ENCODE measurements at regions not wholly inside any gene's neighbourhood (a gene's known extent, or its start where the extent isn't known, plus 50 kb on each side); places are given as distances from the start of the nearest gene placed in this dataset.
A peak's percentile ranks its signal among the peaks of the same experiment; 100 is the strongest.
"Not testable (repeated sequence)": the region's sequence is repeated elsewhere in the genome, so short reads cannot be mapped to it uniquely, and the experiment has no call there.

GRCh38 chr9:73090214-73090613 is 61.5 kb upstream of the ANXA1 start:
- WGBS, result 61% methylated on average over 3 of the region's 3 CpGs
- no peak for DNase-seq (ENCODE audit: low spot score)
- no peak for TF ChIP-seq RXRA (IDR thresholded peaks at IDR 0.05)
- no peak for TF ChIP-seq RAD21 (IDR thresholded peaks at IDR 0.05)
- no peak for TF ChIP-seq ATF3 (IDR thresholded peaks at IDR 0.05)
- TF ChIP-seq HNF4A (conservative IDR thresholded peaks at IDR 0.05), result no peak
- no peak for TF ChIP-seq CTCF (IDR thresholded peaks at IDR 0.05; ENCODE audit: low read depth, low read length, missing input control)
- TF ChIP-seq MAX (IDR thresholded peaks at IDR 0.05), result no peak
- no peak for TF ChIP-seq JUND (IDR thresholded peaks at IDR 0.05)
- no peak for TF ChIP-seq NR2F2 (IDR thresholded peaks at IDR 0.05)
- TF ChIP-seq HNF4G (IDR thresholded peaks at IDR 0.05), result no peak
- H3K27ac ChIP-seq (ENCODE audit: low read depth in 1 of 2, low read length in 2 of 2), result no peak overlapping the region
- no peaks in the 10 kb centered on the region for H3K27me3 ChIP-seq (ENCODE audit: control insufficient read depth in 4 of 4, insufficient read depth in 4 of 4, low read length in 3 of 4)
- H3K9ac ChIP-seq (ENCODE audit: low read depth in 1 of 2, low read length in 2 of 2), result no peak overlapping the region
- peaks cover 0 to 9% (median 3%) of the 10 kb centered on the region in 4 donors for H3K4me1 ChIP-seq (ENCODE audit: control insufficient read depth in 4 of 4, insufficient read depth in 4 of 4, low read length in 3 of 4)
- no peaks in the 10 kb centered on the region for H3K36me3 ChIP-seq (ENCODE audit: control insufficient read depth in 4 of 4, insufficient read depth in 3 of 4, low read depth in 1 of 4, low read length in 3 of 4)
- no peaks in the 10 kb centered on the region for H3K9me3 ChIP-seq (ENCODE audit: control insufficient read depth in 4 of 4, low read length in 3 of 4)
- H3K4me3 ChIP-seq (ENCODE audit: low read depth in 1 of 3, low read length in 3 of 3), result no peak overlapping the region

- Histone ChIP-seq H3K9ac (ENCODE audit: low read depth in 1 of 2, low read length in 2 of 2) (no peak overlapping the region), H3K9me3 (ENCODE audit: control insufficient read depth in 4 of 4, low read length in 3 of 4) (no peaks in the 10 kb centered on the region), H3K27me3 (ENCODE audit: control insufficient read depth in 4 of 4, insufficient read depth in 4 of 4, low read length in 3 of 4) (no peaks in the 10 kb centered on the region), H3K36me3 (ENCODE audit: control insufficient read depth in 4 of 4, insufficient read depth in 3 of 4, low read depth in 1 of 4, low read length in 3 of 4) (no peaks in the 10 kb centered on the region), H3K4me3 (ENCODE audit: low read depth in 1 of 3, low read length in 3 of 3) (no peak overlapping the region), H3K27ac (ENCODE audit: low read depth in 1 of 2, low read length in 2 of 2) (no peak overlapping the region), H3K4me1 (ENCODE audit: control insufficient read depth in 4 of 4, insufficient read depth in 4 of 4, low read length in 3 of 4) (peaks cover 0 to 9% (median 3%) of the 10 kb centered on the region in 4 donors)
- WGBS, result 88% methylated on average over 3 of the region's 3 CpGs
- no peak for DNase-seq (ENCODE audit: low spot score)
- no peak for TF ChIP-seq YY1 (IDR thresholded peaks at IDR 0.05)
- no peak for TF ChIP-seq SP1 (IDR thresholded peaks at IDR 0.05)
Observed at GRCh38 chr9:73089304-73089985, 62.2 kb upstream of the ANXA1 start.

- H3K4me1 ChIP-seq (ENCODE audit: control insufficient read depth in 4 of 4, insufficient read depth in 4 of 4, low read length in 3 of 4), result peaks cover 0 to 22% (median 10%) of the 10 kb centered on the region in 4 donors
- not testable (repeated sequence) for DNase-seq (ENCODE audit: low spot score); H3K9ac ChIP-seq (ENCODE audit: low read depth in 1 of 2, low read length in 2 of 2); H3K9me3 ChIP-seq (ENCODE audit: control insufficient read depth in 4 of 4, low read length in 3 of 4); H3K36me3 ChIP-seq (ENCODE audit: control insufficient read depth in 4 of 4, insufficient read depth in 3 of 4, low read depth in 1 of 4, low read length in 3 of 4); H3K27ac ChIP-seq (ENCODE audit: low read depth in 1 of 2, low read length in 2 of 2); H3K27me3 ChIP-seq (ENCODE audit: control insufficient read depth in 4 of 4, insufficient read depth in 4 of 4, low read length in 3 of 4); H3K4me3 ChIP-seq (ENCODE audit: low read depth in 1 of 3, low read length in 3 of 3)
- WGBS, result 78% methylated on average over 3 of the region's 4 CpGs
Observed at GRCh38 chr9:73087876-73088275, 63.8 kb upstream of the ANXA1 start.

- Histone ChIP-seq H3K4me3 (ENCODE audit: low read depth in 1 of 3, low read length in 3 of 3) (no peak overlapping the region), H3K27ac (ENCODE audit: low read depth in 1 of 2, low read length in 2 of 2) (peak overlapping the region; percentile 32 to 72)
- DNase-seq (ENCODE audit: low spot score), result no peak
- TF ChIP-seq FOXA1 (IDR thresholded peaks at IDR 0.05) (no peak), HNF4G (IDR thresholded peaks at IDR 0.05) (peak; percentile 26), TAF1 (conservative IDR thresholded peaks at IDR 0.05) (no peak), ATF3 (IDR thresholded peaks at IDR 0.05) (no peak), YY1 (IDR thresholded peaks at IDR 0.05) (peak; percentile 87), FOXA2 (IDR thresholded peaks at IDR 0.05) (no peak), HNF4A (conservative IDR thresholded peaks at IDR 0.05) (peak; percentile 75 to 81), ZBTB33 (IDR thresholded peaks at IDR 0.05) (peak; percentile 31), GABPA (IDR thresholded peaks at IDR 0.05 in 1 of 2, conservative IDR thresholded peaks at IDR 0.05 in 1 of 2) (peak in 1 of 2 donors; percentile 1), CTCF (IDR thresholded peaks at IDR 0.05; ENCODE audit: low read depth, low read length, missing input control) (no peak), NR2F2 (IDR thresholded peaks at IDR 0.05) (peak; percentile 10), RXRA (IDR thresholded peaks at IDR 0.05) (peak; percentile 74 to 84), SP1 (IDR thresholded peaks at IDR 0.05) (peak; percentile 79), RAD21 (IDR thresholded peaks at IDR 0.05) (peak; percentile 38 to 43)
Observed at GRCh38 chr9:73083519-73083918, 68.1 kb upstream of the ANXA1 start.

More at GRCh38 chr9:73083519-73083918, 68.1 kb upstream of the ANXA1 start:
- no peaks in the 10 kb centered on the region for H3K27me3 ChIP-seq (ENCODE audit: control insufficient read depth in 4 of 4, insufficient read depth in 4 of 4, low read length in 3 of 4)
- peaks cover 0 to 18% (median 14%) of the 10 kb centered on the region in 4 donors for H3K4me1 ChIP-seq (ENCODE audit: control insufficient read depth in 4 of 4, insufficient read depth in 4 of 4, low read length in 3 of 4)
- H3K9ac ChIP-seq (ENCODE audit: low read depth in 1 of 2, low read length in 2 of 2), result no peak overlapping the region
- H3K36me3 ChIP-seq (ENCODE audit: control insufficient read depth in 4 of 4, insufficient read depth in 3 of 4, low read depth in 1 of 4, low read length in 3 of 4), result no peaks in the 10 kb centered on the region
- no peaks in the 10 kb centered on the region for H3K9me3 ChIP-seq (ENCODE audit: control insufficient read depth in 4 of 4, low read length in 3 of 4)

Measured in liver (tissue), 8 donors.